ENCODE measurements at regions not wholly inside any gene's neighbourhood (a gene's known extent, or its start where the extent isn't known, plus 50 kb on each side); places are given as distances from the start of the nearest gene placed in this dataset.
"Not testable (repeated sequence)": the region's sequence is repeated elsewhere in the genome, so short reads cannot be mapped to it uniquely, and the experiment has no call there.

GRCh38 chr1:214857716-214858115 is 224.8 kb upstream of the KCNK2 start:
- no peaks in the 10 kb centered on the region for H3K9me3 Mint-ChIP-seq
- no peak for DNase-seq (ENCODE audit: extremely low spot score, unreplicated experiment)
- H3K27me3 Mint-ChIP-seq = no peaks in the 10 kb centered on the region
- H3K4me1 Mint-ChIP-seq (ENCODE audit: unreplicated experiment) = no peaks in the 10 kb centered on the region
- H3K27ac Mint-ChIP-seq = no peak overlapping the region
- no peak for TF ChIP-seq CTCF (conservative IDR thresholded peaks at IDR 0.05)
- no peaks in the 10 kb centered on the region for H3K36me3 Mint-ChIP-seq
- H3K4me3 Mint-ChIP-seq = no peak overlapping the region

GRCh38 chr1:214859647-214860046 is 222.9 kb upstream of the KCNK2 start:
- H3K27ac Mint-ChIP-seq = no peak overlapping the region
- no peak overlapping the region for H3K4me3 Mint-ChIP-seq
- no peak for DNase-seq (ENCODE audit: extremely low spot score, unreplicated experiment)
- H3K27me3 Mint-ChIP-seq = no peaks in the 10 kb centered on the region
- no peaks in the 10 kb centered on the region for H3K36me3 Mint-ChIP-seq
- H3K9me3 Mint-ChIP-seq = no peaks in the 10 kb centered on the region
- no peak for TF ChIP-seq CTCF (conservative IDR thresholded peaks at IDR 0.05)
- no peaks in the 10 kb centered on the region for H3K4me1 Mint-ChIP-seq (ENCODE audit: unreplicated experiment)

- no peak overlapping the region for H3K27ac Mint-ChIP-seq
- H3K9me3 Mint-ChIP-seq = no peaks in the 10 kb centered on the region
- no peaks in the 10 kb centered on the region for H3K27me3 Mint-ChIP-seq
- DNase-seq (ENCODE audit: extremely low spot score, unreplicated experiment) = no peak
- H3K36me3 Mint-ChIP-seq = no peaks in the 10 kb centered on the region
- no peaks in the 10 kb centered on the region for H3K4me1 Mint-ChIP-seq (ENCODE audit: unreplicated experiment)
- H3K4me3 Mint-ChIP-seq = no peak overlapping the region
- no peak for TF ChIP-seq CTCF (conservative IDR thresholded peaks at IDR 0.05)
These were observed 220.9 kb upstream of the KCNK2 start for GRCh38 chr1:214861615-214862014.

GRCh38 chr1:214862421-214862820 is 220.1 kb upstream of the KCNK2 start:
- Mint-ChIP-seq H3K36me3 (no peaks in the 10 kb centered on the region), H3K4me1 (ENCODE audit: unreplicated experiment) (no peaks in the 10 kb centered on the region), H3K27me3 (no peaks in the 10 kb centered on the region), H3K9me3 (no peaks in the 10 kb centered on the region), H3K4me3 (no peak overlapping the region), H3K27ac (no peak overlapping the region)
- no peak for TF ChIP-seq CTCF (conservative IDR thresholded peaks at IDR 0.05)
- no peak for DNase-seq (ENCODE audit: extremely low spot score, unreplicated experiment)

GRCh38 chr1:214864896-214865688 is 217.4 kb upstream of the KCNK2 start:
- H3K27ac Mint-ChIP-seq = no peak overlapping the region
- no peaks in the 10 kb centered on the region for H3K27me3 Mint-ChIP-seq
- no peaks in the 10 kb centered on the region for H3K36me3 Mint-ChIP-seq
- H3K4me3 Mint-ChIP-seq = no peak overlapping the region
- TF ChIP-seq CTCF (conservative IDR thresholded peaks at IDR 0.05) = no peak
- DNase-seq (ENCODE audit: extremely low spot score, unreplicated experiment) = no peak
- no peaks in the 10 kb centered on the region for H3K4me1 Mint-ChIP-seq (ENCODE audit: unreplicated experiment)
- H3K9me3 Mint-ChIP-seq = no peaks in the 10 kb centered on the region

GRCh38 chr1:214870426-214870825 is 212.1 kb upstream of the KCNK2 start:
- H3K9me3 Mint-ChIP-seq; H3K4me1 Mint-ChIP-seq (ENCODE audit: unreplicated experiment); H3K36me3 Mint-ChIP-seq; H3K27ac Mint-ChIP-seq; H3K4me3 Mint-ChIP-seq; DNase-seq (ENCODE audit: extremely low spot score, unreplicated experiment); H3K27me3 Mint-ChIP-seq: not testable (repeated sequence)

Data from type B pancreatic cell (in vitro differentiated cells).